HG03521 (cell line): ENCODE measurements at regions not wholly inside any gene's neighbourhood (a gene's known extent, or its start where the extent isn't known, plus 50 kb on each side); places are given as distances from the start of the nearest gene placed in this dataset.

Experiments
- ATAC-seq: cut with Tn5 transposase; IDR thresholded peaks from one replicate; pipeline ENCODE4 v1.9.1; 2021; ENCODE audit warnings: mild to moderate bottlenecking, moderate library complexity; ENCODE audit not compliant: unreplicated experiment

- no peak for ATAC-seq
Measured at GRCh38 chr17:70624211-70624610, 454.9 kb downstream of the KCNJ2 start.

- no peak for ATAC-seq
Measured at GRCh38 chr17:70629902-70630301, 460.6 kb downstream of the KCNJ2 start.

GRCh38 chr17:70636517-70637133 lies 467.3 kb downstream of the KCNJ2 start:
- ATAC-seq: no peak

- ATAC-seq: no peak
Measured at GRCh38 chr17:70642059-70642458, 472.7 kb downstream of the KCNJ2 start.

GRCh38 chr17:70644096-70644495 lies 474.8 kb downstream of the KCNJ2 start:
- ATAC-seq: no peak

- ATAC-seq: no peak
Measured at GRCh38 chr17:70646673-70647072, 477.3 kb downstream of the KCNJ2 start.

GRCh38 chr17:70648166-70648565 lies 478.8 kb downstream of the KCNJ2 start:
- ATAC-seq: no peak

GRCh38 chr17:70653850-70654249 lies 484.5 kb downstream of the KCNJ2 start:
- ATAC-seq: no peak

- ATAC-seq: no peak
Measured at GRCh38 chr17:70654706-70655105, 485.4 kb downstream of the KCNJ2 start.

GRCh38 chr17:70655176-70655958 lies 486.0 kb downstream of the KCNJ2 start:
- no peak for ATAC-seq

GRCh38 chr17:70658317-70658716 lies 489.0 kb downstream of the KCNJ2 start:
- no peak for ATAC-seq

GRCh38 chr17:70658840-70659239 lies 489.5 kb downstream of the KCNJ2 start:
- ATAC-seq: no peak

- ATAC-seq: no peak
Measured at GRCh38 chr17:70661342-70662222, 492.2 kb downstream of the KCNJ2 start.

- ATAC-seq: no peak
Measured at GRCh38 chr17:70668276-70668937, 499.1 kb downstream of the KCNJ2 start.

- ATAC-seq: no peak
Measured at GRCh38 chr17:70668938-70669778, 499.8 kb downstream of the KCNJ2 start.

GRCh38 chr17:70674061-70674460 lies 504.7 kb downstream of the KCNJ2 start:
- ATAC-seq: no peak

- no peak for ATAC-seq
Measured at GRCh38 chr17:70675070-70675590, 505.8 kb downstream of the KCNJ2 start.

- ATAC-seq: no peak
Measured at GRCh38 chr17:70677783-70678647, 508.7 kb downstream of the KCNJ2 start.

- no peak for ATAC-seq
Measured at GRCh38 chr17:70678889-70679288, 509.6 kb downstream of the KCNJ2 start.
